H1 (cell line): ENCODE measurements at regions not wholly inside any gene's neighbourhood (a gene's known extent, or its start where the extent isn't known, plus 50 kb on each side); places are given as distances from the start of the nearest gene placed in this dataset.

ENCODE experiments used
- CREB1 ChIP-seq: IDR thresholded peaks from 2 replicates; pipeline ENCODE4 v1.6.1; 2012; ENCODE audit warnings: inconsistent platforms
- CTCF ChIP-seq, 3 experiments: IDR thresholded peaks; 1 replicate in 2 of 3; 2 replicates in 1 of 3; pipeline versions ENCODE4 v1.5.1 to v1.6.1; 2011; ENCODE audit warnings: low read length in 3 of 3, mild to moderate bottlenecking in 3 of 3, inconsistent platforms in 2 of 3, low read depth in 1 of 3, moderate library complexity in 1 of 3; ENCODE audit not compliant: insufficient read depth in 1 of 3; ENCODE audit errors: control extremely low read depth in 1 of 3
- EP300 ChIP-seq, 2 experiments: IDR thresholded peaks; 1 replicate in 1 of 2; 2 replicates in 1 of 2; pipeline ENCODE4 v1.6.1; 2011 to 2012; ENCODE audit warnings: low read depth in 2 of 2, low read length in 2 of 2, mild to moderate bottlenecking in 2 of 2, borderline replicate concordance in 1 of 2, inconsistent platforms in 1 of 2, moderate library complexity in 1 of 2
- EZH2 ChIP-seq: fragments of 200-600 bp; sonication (generic); IDR thresholded peaks from 2 replicates; pipeline ENCODE4 v1.7.1; 2012; ENCODE audit warnings: low read depth, mild to moderate bottlenecking, moderate library complexity, low read length, inconsistent platforms; ENCODE audit not compliant: severe bottlenecking
- POLR2A ChIP-seq, 2 experiments: IDR thresholded peaks; 1 replicate in 1 of 2; 2 replicates in 1 of 2; pipeline ENCODE4 v1.6.1; 2011; ENCODE audit warnings: low read depth in 2 of 2, low read length in 2 of 2, mild to moderate bottlenecking in 2 of 2; ENCODE audit errors: control extremely low read depth in 1 of 2
- SRF ChIP-seq: IDR thresholded peaks from 2 replicates; pipeline ENCODE4 v1.6.1; 2011; ENCODE audit warnings: mild to moderate bottlenecking, low read depth, low read length, moderate library complexity
- USF2 ChIP-seq: IDR thresholded peaks from 2 replicates; pipeline ENCODE4 v1.6.1; 2011; ENCODE audit warnings: low read length, improper control_type of control experiment
- YY1 ChIP-seq: IDR thresholded peaks from 2 replicates; pipeline ENCODE4 v1.6.1; 2011; ENCODE audit warnings: low read depth, mild to moderate bottlenecking, low read length

GRCh38 chr12:30067146-30067545 is 283.4 kb upstream of the TMTC1 start:
- no peak for TF ChIP-seq EZH2
- no peak for TF ChIP-seq CTCF (IDR thresholded peaks at IDR 0.05; ENCODE audit: control extremely low read depth in 1 of 3, insufficient read depth in 1 of 3, low read depth in 1 of 3, low read length in 3 of 3)
- TF ChIP-seq YY1: no peak
- no peak for TF ChIP-seq POLR2A (IDR thresholded peaks at IDR 0.05; ENCODE audit: control extremely low read depth in 1 of 2, low read depth in 2 of 2, low read length in 2 of 2)
- TF ChIP-seq CREB1: no peak
- no peak for TF ChIP-seq EP300 (IDR thresholded peaks at IDR 0.05; ENCODE audit: borderline replicate concordance in 1 of 2, low read depth in 2 of 2, low read length in 2 of 2)
- no peak for TF ChIP-seq USF2
- no peak for TF ChIP-seq SRF
